ENCODE measurements at regions not wholly inside any gene's neighbourhood (a gene's known extent, or its start where the extent isn't known, plus 50 kb on each side); places are given as distances from the start of the nearest gene placed in this dataset.

DNA sequence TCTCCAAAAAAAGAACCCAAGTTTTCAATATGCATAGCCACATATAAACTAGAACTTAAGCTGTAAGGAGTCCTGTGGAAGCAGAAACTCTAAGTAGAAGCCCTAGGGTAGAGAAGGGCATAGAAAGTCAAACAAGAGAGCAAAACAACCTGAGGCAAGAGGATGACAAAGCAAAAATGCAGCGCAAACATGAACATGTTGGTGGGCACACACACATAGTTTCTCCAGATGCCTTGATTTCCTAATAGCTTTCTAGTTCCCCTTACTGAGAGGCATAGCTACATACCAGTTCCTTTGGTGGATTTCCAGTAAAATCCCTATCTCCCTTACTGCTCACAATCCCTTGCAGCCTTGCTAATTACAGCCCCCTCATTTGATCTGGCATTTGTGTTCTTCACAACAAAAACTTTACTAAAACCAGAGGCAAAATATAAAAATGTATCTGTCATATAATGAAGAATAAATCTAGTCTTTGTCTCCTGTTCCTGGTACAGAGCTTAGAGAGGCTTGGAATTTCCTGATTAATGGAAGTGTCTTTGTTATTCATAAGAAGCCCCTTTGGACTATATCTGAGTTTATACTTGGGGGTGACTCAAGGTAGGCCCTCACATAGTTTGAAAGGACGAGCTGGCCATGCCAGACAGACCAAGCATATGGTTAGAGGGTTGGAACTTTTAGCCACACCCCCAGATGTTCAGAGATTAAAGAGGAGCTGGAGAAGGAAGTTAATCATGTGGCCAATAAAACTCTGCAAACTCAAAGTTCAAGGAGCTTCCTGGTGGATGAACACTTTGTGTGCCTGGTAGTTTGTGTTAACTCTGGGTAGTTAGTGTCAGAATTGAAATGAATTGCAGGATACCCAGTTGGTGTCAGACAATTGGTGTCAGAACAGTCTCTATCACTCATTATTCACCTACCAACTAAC, 52.7 kb upstream of the ZCCHC13 start:
- peak; percentile 48 to 54 for DNase-seq (ENCODE audit: low read depth in 1 of 2, low spot score in 2 of 2)
- Histone ChIP-seq H3K36me3 (peaks cover 18% of the 10 kb centered on the region), H3K27ac (peak overlapping the region; percentile 79), H3K4me3 (no peak overlapping the region), H3K4me1 (replicated peaks) (peaks cover 40% of the 10 kb centered on the region), H3K9me3 (replicated peaks) (no peaks in the 10 kb centered on the region), H3K27me3 (replicated peaks) (no peaks in the 10 kb centered on the region)

DNA sequence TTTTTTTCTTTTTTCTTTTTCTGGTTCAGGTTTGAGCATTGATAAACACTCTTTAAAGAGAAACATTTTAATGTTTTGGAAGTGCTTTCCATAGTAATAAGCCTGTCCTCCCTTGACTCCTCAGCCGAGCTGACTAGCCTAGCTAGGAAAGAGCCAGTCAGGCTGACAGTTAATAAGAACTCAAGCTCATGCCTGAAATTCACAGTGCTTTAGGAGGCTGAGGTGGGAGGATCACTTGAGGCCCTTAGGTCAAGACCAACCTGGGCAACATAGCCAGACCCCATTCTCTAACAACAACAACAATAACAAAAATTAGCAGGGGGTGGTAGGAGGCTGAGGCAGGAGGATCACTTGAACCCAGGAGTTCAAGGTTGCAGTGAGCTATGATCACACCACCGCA, 53.4 kb upstream of the ZCCHC13 start:
- Histone ChIP-seq H3K4me1 (replicated peaks) (peaks cover 40% of the 10 kb centered on the region), H3K27me3 (replicated peaks) (no peaks in the 10 kb centered on the region), H3K27ac (peak overlapping the region; percentile 79), H3K4me3 (no peak overlapping the region), H3K36me3 (peaks cover 14% of the 10 kb centered on the region), H3K9me3 (replicated peaks) (no peaks in the 10 kb centered on the region)
- peak in 1 of 2 experiments; percentile 7 for DNase-seq (ENCODE audit: low read depth in 1 of 2, low spot score in 2 of 2)

DNA sequence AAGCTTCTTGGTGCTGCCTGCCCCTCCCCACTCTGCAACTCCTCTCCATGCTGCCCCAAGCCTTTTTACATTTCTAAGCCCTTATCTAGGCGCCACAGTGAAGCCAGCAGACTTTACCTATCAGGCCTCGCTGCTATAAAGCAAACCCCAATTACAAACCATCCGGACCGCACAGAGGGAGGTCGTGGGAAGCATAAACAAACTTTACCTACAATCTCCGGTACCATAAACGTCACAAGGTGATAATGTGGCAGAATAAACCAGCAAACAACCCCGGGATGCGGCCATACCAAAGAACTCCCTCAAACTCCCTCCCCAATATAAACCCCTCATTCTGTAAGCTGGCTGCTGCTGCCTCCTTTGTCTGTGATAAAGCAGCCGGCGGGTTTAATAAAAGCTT, 54.0 kb upstream of the ZCCHC13 start:
- DNase-seq (ENCODE audit: low read depth in 1 of 2, low spot score in 2 of 2) = peak in 1 of 2 experiments; percentile 20
- H3K9me3 ChIP-seq (replicated peaks) = no peaks in the 10 kb centered on the region
- peaks cover 40% of the 10 kb centered on the region for H3K4me1 ChIP-seq (replicated peaks)
- H3K4me3 ChIP-seq = no peak overlapping the region
- peaks cover 14% of the 10 kb centered on the region for H3K36me3 ChIP-seq
- H3K27me3 ChIP-seq (replicated peaks) = no peaks in the 10 kb centered on the region
- H3K27ac ChIP-seq = peak overlapping the region; percentile 79

DNA sequence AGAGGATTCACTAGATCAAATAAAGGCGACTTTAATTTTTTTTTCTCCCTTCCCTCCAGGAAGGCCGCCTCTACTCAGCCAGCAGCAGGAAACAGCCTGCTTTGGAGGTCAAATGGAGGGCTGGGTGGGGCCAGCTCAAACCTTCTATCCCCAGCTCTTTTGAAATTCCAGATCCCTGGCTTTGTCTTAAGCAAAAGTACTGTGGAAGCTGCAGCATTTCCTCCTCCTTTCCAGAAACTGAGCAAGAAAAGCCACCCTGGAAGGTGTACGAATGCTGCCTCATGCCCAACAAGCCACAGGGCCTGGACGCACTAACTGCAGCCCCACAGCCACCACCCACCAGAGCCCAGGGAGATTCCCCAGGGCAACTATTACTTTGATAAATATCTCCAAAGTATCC, 55.1 kb upstream of the ZCCHC13 start:
- peak; percentile 25 to 37 for DNase-seq (ENCODE audit: low read depth in 1 of 2, low spot score in 2 of 2)
- Histone ChIP-seq H3K4me1 (replicated peaks) (peaks cover 40% of the 10 kb centered on the region), H3K27ac (peak overlapping the region; percentile 48), H3K36me3 (peaks cover 9% of the 10 kb centered on the region), H3K9me3 (replicated peaks) (no peaks in the 10 kb centered on the region), H3K27me3 (replicated peaks) (no peaks in the 10 kb centered on the region), H3K4me3 (no peak overlapping the region)

DNA sequence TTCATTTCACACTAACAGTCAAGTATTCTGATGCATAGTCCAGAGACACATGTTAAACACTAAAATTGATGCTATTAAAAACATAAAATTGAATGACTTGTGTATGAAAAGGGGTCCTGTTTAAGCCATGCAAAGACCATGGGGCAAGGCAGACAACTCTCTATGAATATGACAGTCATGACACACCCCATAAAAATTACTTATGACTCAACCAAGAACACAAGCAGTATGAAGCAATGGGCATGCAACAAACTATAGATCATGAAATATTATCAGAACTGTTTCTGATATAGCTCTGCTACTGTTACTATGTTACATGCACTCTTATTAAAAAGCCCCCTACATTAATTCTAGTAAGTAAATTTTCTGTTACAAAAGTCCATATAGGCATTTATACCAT, 57.5 kb upstream of the ZCCHC13 start:
- peaks cover 11% of the 10 kb centered on the region for H3K36me3 ChIP-seq
- no peak overlapping the region for H3K4me3 ChIP-seq
- peaks cover 54% of the 10 kb centered on the region for H3K4me1 ChIP-seq (replicated peaks)
- no peaks in the 10 kb centered on the region for H3K9me3 ChIP-seq (replicated peaks)
- H3K27me3 ChIP-seq (replicated peaks) = no peaks in the 10 kb centered on the region
- H3K27ac ChIP-seq = no peak overlapping the region
- DNase-seq (ENCODE audit: low read depth in 1 of 2, low spot score in 2 of 2) = no peak

DNA sequence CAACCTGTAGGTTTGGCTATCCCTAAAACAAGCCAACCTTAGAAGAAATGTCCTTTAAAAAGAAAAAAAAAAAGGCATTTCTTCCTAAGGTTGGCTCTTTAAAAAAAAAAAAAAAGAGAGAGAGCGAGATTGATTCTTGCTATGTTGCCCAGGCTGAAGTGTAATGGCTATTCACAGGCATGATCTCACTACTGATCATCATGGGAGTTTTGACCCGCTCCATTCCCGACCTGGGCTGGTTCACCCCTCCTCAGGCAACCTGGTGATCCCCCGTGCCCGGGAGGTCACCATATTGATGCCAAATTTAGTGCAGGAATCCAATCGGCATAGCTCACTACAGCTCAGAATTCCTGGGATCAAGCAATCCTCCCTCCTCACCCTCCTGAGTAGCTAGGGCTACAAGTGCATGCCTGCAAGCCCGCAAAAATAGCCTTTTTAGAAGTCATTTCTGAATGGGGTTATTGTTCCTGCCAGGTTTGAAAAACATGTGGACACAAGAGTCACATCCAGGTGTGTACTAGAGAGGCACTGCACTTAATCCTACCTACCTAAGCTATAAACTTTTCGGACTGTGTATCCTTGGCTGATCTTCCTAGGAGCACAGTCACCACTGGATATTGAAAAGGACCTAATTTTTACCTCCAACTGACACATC, 61.4 kb upstream of the ZCCHC13 start:
- H3K27me3 ChIP-seq (replicated peaks) = no peaks in the 10 kb centered on the region
- no peaks in the 10 kb centered on the region for H3K9me3 ChIP-seq (replicated peaks)
- DNase-seq (ENCODE audit: low read depth in 1 of 2, low spot score in 2 of 2) = no peak
- no peak overlapping the region for H3K4me3 ChIP-seq
- peaks cover 26% of the 10 kb centered on the region for H3K4me1 ChIP-seq (replicated peaks)
- H3K36me3 ChIP-seq = peaks cover 29% of the 10 kb centered on the region
- H3K27ac ChIP-seq = peak overlapping the region; percentile 65

DNA sequence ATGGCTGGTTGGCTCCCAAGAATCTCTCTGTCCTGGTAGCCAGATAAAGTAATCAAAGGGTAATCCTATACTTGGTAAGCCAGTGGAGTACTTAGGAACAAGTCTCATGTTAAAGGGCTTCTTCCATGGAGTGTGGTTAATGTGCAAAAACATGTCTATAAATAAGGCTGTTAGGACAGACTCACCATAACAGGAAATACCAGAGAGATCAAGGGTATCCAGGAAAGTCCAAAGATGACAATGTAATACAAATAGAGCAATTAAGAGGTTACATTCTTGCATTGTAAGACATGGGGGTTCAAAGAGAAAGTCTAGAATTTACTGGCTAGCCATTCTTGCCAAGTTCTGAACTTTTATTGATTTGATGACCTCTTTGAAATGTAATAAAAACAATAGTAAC, 61.9 kb upstream of the ZCCHC13 start:
- peak overlapping the region; percentile 65 for H3K27ac ChIP-seq
- no peaks in the 10 kb centered on the region for H3K9me3 ChIP-seq (replicated peaks)
- peaks cover 29% of the 10 kb centered on the region for H3K36me3 ChIP-seq
- H3K27me3 ChIP-seq (replicated peaks) = no peaks in the 10 kb centered on the region
- H3K4me3 ChIP-seq = no peak overlapping the region
- peaks cover 26% of the 10 kb centered on the region for H3K4me1 ChIP-seq (replicated peaks)
- peak in 1 of 2 experiments; percentile 72 for DNase-seq (ENCODE audit: low read depth in 1 of 2, low spot score in 2 of 2)

DNA sequence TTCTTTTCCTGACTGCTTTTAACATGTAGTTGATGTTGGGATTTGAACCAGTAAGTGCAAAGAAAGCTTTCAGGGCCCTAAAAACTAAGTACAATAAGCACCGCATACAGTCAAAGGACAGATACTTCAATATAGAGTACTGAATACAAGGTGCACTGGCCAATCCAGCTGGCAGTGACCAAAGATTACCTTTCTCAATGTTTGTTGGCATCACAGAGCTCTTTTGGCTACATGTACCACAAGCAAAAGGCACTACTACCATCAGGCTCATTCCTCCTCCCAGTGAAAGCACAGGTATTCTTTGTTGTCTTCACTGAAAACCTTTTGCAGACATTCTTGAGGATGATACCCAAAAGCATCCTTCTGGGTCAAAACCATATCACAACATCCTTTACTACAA, 65.2 kb upstream of the ZCCHC13 start:
- H3K36me3 ChIP-seq = peaks cover 22% of the 10 kb centered on the region
- H3K4me1 ChIP-seq (replicated peaks) = peaks cover 23% of the 10 kb centered on the region
- H3K27me3 ChIP-seq (replicated peaks) = no peaks in the 10 kb centered on the region
- H3K4me3 ChIP-seq = no peak overlapping the region
- H3K27ac ChIP-seq = no peak overlapping the region
- DNase-seq (ENCODE audit: low read depth in 1 of 2, low spot score in 2 of 2) = no peak
- no peaks in the 10 kb centered on the region for H3K9me3 ChIP-seq (replicated peaks)

DNA sequence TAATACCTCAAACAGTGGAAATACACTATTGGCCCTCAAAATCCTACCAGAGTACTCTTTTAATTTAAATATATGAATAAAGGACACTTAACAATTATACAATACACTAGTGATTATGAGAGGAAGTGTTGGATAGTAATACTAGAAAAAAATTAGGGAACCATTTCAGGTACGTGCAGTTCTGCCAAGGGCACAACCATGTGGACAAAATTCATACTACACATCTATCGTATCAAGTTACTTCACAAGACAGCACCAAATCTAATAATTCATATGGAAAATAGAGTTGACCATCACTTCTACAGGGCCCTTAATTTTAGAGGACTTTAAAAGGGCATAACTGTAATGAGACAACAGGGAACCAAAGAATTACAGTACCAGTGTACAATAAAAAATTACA, 69.2 kb upstream of the ZCCHC13 start:
- H3K36me3 ChIP-seq = peaks cover 7% of the 10 kb centered on the region
- H3K9me3 ChIP-seq (replicated peaks) = no peaks in the 10 kb centered on the region
- no peaks in the 10 kb centered on the region for H3K4me1 ChIP-seq (replicated peaks)
- no peak overlapping the region for H3K4me3 ChIP-seq
- H3K27ac ChIP-seq = no peak overlapping the region
- no peaks in the 10 kb centered on the region for H3K27me3 ChIP-seq (replicated peaks)
- DNase-seq (ENCODE audit: low read depth in 1 of 2, low spot score in 2 of 2) = no peak

DNA sequence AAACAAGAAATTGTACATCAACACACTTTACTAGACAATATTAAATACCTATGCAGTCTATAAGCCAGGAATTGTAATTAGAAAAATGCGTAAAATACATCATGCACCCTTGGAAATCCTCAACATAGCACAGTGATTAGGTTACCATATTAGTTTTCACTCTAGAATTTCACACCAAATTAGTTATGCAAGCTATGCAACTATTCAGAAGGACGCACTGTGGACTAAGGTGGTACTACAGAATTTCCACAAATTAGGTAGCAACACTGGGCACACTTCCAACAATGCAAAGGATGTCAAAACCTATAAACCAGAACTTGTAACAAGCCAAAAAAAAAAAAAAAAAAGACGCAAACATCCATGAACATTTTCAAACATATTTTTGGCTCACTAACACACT, 71.1 kb upstream of the ZCCHC13 start:
- H3K9me3 ChIP-seq (replicated peaks) = no peaks in the 10 kb centered on the region
- peaks cover 2% of the 10 kb centered on the region; the same call in 1 of the 2 replicates for H3K36me3 ChIP-seq
- no peak overlapping the region for H3K27ac ChIP-seq
- no peaks in the 10 kb centered on the region for H3K27me3 ChIP-seq (replicated peaks)
- H3K4me3 ChIP-seq = no peak overlapping the region
- no peaks in the 10 kb centered on the region for H3K4me1 ChIP-seq (replicated peaks)
- DNase-seq (ENCODE audit: low read depth in 1 of 2, low spot score in 2 of 2) = no peak

DNA sequence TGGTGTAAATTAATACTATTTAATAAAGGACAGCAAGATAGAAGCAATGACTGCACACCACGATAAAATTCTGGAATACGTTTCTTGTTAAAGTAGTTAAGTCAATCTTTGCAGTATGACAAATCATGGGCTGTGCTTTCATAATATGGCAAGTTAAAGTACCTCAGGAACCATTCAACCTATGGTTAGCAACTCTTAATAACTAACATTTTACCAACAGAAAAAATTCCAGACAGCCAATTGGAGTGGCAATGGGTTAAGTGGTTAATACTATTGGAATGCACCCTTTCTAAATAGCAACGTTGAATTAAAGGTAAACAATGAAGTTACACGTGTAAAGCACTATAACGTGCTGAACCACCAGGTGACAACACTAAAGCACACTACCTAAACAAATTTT, 72.4 kb upstream of the ZCCHC13 start:
- Histone ChIP-seq H3K27ac (no peak overlapping the region), H3K9me3 (replicated peaks) (no peaks in the 10 kb centered on the region), H3K36me3 (peaks cover 2% of the 10 kb centered on the region; the same call in 1 of the 2 replicates), H3K27me3 (replicated peaks) (no peaks in the 10 kb centered on the region), H3K4me1 (replicated peaks) (no peaks in the 10 kb centered on the region), H3K4me3 (no peak overlapping the region)
- DNase-seq (ENCODE audit: low read depth in 1 of 2, low spot score in 2 of 2) = no peak

DNA sequence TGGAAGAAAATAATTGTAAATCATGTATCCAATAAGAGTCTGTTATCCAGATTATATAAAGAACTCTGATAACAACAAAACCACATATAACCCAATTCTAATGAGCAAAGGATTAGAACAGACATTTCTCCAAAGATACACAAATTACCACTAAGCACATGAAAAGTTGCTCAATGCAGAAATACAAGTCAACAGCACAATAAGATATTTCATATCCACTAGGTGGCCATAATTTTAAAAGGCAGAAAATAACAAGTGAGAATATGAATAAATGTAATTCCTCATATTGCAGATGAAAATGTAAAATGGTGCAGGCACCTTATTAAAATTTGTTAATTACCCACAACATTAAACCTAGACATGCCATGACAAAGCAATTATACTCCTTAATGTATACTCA, 73.9 kb upstream of the ZCCHC13 start:
- Histone ChIP-seq H3K27ac (no peak overlapping the region), H3K27me3 (replicated peaks) (no peaks in the 10 kb centered on the region), H3K4me1 (replicated peaks) (no peaks in the 10 kb centered on the region), H3K36me3 (peaks cover 10% of the 10 kb centered on the region; the same call in 1 of the 2 replicates), H3K9me3 (replicated peaks) (no peaks in the 10 kb centered on the region), H3K4me3 (no peak overlapping the region)
- DNase-seq (ENCODE audit: low read depth in 1 of 2, low spot score in 2 of 2) = no peak

DNA sequence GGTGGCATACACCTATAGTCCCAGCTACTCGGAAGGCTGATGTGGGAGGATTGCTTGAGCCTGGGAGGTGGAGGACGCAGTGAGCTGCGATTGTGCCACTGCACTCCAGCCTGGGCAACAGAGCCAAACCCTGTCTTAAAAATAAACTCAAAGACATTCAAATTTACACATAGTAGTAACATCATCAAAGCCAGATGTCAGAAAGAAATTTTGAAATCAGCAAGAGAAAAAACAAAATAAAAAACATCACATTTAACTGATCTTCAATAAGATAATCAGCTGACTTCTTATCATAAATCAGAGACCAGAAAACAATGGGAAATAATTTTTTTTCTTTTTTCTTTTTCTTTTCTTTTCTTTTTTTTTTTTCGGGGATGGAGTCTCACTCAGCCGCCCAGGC, 78.9 kb upstream of the ZCCHC13 start:
- Histone ChIP-seq H3K4me3 (no peak overlapping the region), H3K27me3 (replicated peaks) (no peaks in the 10 kb centered on the region), H3K9me3 (replicated peaks) (no peaks in the 10 kb centered on the region), H3K4me1 (replicated peaks) (no peaks in the 10 kb centered on the region), H3K27ac (no peak overlapping the region), H3K36me3 (peaks cover 16% of the 10 kb centered on the region; the same call in 1 of the 2 replicates)
- no peak for DNase-seq (ENCODE audit: low read depth in 1 of 2, low spot score in 2 of 2)

DNA sequence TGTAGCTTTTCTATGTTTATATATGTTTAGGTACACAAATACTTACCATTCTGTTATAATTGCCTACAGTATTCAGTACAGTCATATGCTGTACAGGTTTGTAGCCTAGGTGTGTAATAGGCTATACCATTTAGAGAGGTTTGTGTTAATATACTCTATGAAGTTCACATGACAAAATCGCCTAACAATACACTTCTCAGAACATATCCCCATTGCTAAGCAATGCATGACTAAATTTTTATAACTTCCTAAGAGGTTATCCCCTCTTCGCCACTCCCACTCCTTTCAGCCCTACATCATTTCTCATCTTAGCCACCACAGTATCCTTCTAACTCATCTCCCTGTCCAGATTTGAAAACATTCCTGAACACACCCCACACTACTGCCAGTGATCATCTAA, 83.7 kb upstream of the ZCCHC13 start:
- no peak overlapping the region for H3K27ac ChIP-seq
- H3K4me3 ChIP-seq = no peak overlapping the region
- no peaks in the 10 kb centered on the region for H3K4me1 ChIP-seq (replicated peaks)
- no peaks in the 10 kb centered on the region for H3K27me3 ChIP-seq (replicated peaks)
- no peak for DNase-seq (ENCODE audit: low read depth in 1 of 2, low spot score in 2 of 2)
- peaks cover 21% of the 10 kb centered on the region for H3K36me3 ChIP-seq
- H3K9me3 ChIP-seq (replicated peaks) = no peaks in the 10 kb centered on the region
